T-helper 1 cell treated with Interleukin-12 subunit alpha and Interleukin-12 subunit beta and Interleukin-4 antibody, amounts not matched to agents 30 ng/mL and 1 ng/mL, for 36 hours (primary cell): ENCODE measurements at regions not wholly inside any gene's neighbourhood (a gene's known extent, or its start where the extent isn't known, plus 50 kb on each side); places are given as distances from the start of the nearest gene placed in this dataset.

Experiments used
- intact Hi-C: fragments of 100-400 bp; cut with micrococcal nuclease; formaldehyde crosslinking; loops from one replicate; pipeline ENCODE4 v1.15.1; 2024

- intact Hi-C loops: no loop called here
Measured at GRCh38 chr1:81634294-81634693, 166.4 kb upstream of the ADGRL2 start.

DNA sequence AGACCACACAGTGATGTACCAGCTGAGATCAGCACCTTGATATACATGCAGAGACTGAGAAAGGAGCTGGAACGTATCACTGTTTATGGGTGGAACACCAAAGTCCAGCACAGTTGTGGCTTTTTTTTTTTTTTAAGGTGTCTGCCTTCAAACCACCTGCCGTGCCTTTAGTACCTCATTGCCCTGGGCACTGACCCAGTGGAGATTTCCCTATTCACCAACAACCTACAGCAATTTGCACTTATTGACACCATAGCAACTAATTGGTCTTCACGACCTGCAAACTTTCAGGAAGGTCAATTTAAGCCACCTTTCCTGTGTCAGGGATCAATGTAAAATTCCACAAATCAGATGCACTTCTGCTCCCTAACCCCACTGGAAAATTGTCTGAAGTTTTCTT is 181.6 kb upstream of the ADGRL2 start:
- intact Hi-C loops: no loop called here

DNA sequence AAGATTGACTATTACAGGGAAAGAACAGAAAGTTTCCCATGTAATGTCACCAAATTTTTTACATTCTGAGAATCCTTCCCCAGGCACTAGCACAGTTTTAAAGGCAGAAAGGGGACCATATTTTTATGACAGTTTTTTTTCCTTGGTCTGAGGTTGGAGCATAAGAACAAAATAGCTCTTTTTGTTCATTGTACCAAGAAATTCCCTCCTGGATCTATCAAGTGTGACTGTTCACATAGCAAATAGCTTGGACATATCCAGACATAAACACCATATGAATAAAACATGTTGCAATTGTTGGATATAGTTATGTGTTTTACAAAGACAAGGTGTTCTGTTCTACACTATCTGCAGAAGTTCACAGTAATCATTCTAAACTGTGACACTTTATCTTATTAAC is 182.4 kb upstream of the ADGRL2 start:
- intact Hi-C loops: no loop called here

DNA sequence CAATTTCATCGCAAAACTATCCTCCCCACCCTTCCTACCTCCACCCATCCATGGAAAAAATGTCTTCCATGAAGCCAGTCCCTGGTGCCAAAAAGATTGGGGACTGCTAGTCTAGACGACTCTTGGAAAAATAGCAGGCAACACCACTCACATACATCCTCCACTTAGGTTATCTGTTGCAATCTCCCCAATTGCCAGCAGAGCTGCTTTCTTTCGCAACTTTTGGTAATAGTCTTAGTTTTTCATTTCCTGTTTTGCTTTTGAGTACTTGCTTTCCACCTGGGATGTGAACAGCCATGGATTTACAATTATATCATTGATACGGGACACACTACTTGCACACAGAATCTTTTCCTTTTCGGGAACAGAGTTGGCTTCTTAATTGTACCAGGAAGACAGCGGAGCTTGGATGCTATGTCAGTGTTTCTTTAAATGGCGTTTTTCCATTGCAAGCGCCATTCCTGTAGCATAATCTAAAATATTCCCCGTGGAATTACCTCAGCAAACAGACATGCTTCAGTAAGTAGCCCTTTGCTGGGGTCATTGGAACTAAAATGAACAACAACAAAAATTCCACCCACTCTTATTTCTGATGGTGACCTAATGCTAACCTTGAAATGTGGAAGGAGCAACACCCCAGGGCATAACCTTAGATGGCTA is 183.3 kb upstream of the ADGRL2 start:
- intact Hi-C loops: no loop called here

DNA sequence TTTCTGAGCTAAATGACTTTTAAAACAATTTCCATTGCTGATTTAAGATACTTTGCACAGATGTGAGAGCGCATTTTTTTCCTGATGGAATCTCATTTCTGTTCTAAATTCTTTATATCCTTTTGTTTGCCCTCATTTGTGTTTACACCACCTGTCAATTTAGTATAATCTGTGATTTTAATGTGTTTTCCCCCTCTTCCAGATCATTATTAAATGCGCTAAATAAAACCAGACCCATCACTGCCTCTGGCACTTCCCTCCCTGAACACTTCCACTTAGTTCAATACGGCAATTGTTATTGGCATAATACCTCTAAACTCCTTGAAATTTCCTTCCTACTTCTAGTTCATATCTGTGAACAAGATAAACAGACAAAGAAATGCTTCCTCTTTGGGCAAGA is 186.9 kb upstream of the ADGRL2 start:
- intact Hi-C loops: no loop called here

GRCh38 chr1:81607924-81608323 is 192.8 kb upstream of the ADGRL2 start:
- intact Hi-C loops: no loop called here

DNA sequence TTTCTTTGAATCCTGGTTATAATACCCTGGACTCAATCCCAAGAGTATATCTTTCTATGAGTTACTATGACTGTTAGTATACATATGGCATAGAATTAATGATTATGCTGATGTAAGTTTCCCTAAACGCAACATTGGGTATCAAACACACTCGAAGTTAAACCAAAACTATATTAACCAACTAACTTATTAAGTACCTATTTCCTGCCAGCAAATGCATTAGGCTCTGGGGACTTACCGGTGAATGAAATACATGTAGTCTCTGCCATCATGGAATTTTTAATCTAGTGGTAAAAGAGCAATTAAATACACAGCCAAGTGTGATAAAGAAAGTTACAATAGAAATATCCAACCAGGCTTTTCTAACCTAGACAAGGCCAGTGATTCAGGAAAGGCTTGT is 193.6 kb upstream of the ADGRL2 start:
- intact Hi-C loops: no loop called here

DNA sequence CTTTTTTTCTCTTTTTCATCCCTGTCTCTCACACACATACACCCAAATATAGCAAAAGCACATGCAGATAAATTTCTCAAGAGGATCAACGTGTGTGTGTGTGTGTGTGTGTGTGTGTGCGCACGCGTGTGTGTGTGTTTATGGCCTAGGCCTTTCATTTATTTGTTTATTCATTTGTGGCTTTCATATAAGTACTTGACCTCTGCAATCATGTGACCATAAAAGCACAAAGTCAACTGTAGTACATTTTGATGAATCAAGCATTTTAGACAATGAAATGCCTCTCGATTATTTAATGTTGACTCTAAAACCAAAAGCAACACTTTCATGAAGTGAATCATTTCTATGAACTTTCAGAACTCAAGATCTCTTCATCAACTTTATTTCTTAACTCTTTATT is 194.1 kb upstream of the ADGRL2 start:
- intact Hi-C loops: no loop called here

GRCh38 chr1:81605023-81605422 is 195.7 kb upstream of the ADGRL2 start:
- intact Hi-C loops: no loop called here

DNA sequence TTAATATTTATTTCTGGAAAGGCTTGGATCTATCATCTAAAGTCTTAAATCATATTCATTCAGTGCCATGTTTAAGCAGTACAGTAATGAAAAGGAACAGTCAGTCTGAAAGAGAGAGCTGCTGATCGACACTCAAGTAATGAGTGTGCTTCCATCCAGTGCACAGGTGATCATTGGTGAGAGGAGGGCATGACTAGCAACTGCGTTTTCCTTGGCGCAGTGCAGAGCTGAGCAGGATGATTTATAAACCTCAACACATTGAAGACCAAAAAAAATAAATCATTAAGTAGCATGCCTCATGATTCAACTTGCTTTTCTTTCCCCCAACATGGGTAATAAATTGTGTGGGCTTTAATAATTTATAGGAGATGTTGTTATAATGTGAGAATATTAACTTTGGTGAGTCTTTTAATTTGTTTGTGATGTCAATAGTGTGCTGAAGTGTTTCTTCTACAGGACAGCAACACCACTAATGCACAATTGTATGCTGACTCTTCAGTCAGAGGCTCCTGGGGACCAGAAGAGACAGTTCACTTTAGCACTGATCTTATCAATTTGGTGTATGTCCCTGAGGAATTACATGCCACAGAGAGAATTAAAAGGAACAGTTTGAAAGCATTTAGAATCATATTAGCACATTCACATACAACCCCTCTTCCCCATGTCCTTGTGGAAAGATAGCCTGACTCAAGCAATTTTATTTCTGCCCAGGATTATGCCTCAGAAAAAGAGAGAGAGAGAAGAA is 199.7 kb upstream of the ADGRL2 start:
- intact Hi-C loops: no loop called here

DNA sequence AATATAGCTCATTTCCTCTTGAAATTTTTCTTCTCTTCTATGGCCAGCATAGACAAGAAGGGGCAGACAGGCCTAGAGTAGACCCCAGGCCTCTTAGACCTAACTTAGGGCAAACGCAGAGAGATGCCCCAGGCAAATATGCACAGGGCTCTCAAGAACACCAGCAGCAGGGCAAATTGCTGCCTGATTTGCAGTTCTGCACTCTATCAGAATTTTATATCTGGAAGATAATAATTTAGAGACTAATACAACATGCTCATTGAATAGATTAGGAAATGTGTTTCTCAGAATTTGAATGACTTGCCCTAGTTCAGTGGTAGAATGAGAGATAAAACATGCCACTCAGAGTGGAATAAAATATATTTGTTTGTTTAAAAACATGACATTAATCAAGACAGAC is 200.4 kb upstream of the ADGRL2 start:
- intact Hi-C loops: no loop called here

DNA sequence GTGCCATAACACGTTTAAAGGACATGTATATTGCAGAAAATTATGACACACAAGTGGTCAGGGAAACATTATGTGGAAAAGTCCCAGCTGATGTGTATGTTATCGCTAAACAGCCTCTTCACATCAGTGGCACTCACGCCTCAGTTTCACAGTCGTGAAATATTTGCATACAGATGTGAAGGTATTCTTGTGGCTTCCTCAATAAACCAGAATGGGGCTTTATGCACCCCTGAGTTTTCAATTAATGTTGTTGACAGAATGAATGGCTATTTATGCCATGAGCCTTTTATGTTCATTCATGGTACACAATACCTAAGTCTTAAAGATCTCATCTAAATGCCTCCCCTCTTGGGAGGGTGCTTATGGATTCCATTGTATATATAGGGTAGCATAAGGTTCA is 202.1 kb upstream of the ADGRL2 start:
- intact Hi-C loops: no loop called here

- intact Hi-C loops: no loop called here
Measured at GRCh38 chr1:81597720-81598426, 202.9 kb upstream of the ADGRL2 start.

DNA sequence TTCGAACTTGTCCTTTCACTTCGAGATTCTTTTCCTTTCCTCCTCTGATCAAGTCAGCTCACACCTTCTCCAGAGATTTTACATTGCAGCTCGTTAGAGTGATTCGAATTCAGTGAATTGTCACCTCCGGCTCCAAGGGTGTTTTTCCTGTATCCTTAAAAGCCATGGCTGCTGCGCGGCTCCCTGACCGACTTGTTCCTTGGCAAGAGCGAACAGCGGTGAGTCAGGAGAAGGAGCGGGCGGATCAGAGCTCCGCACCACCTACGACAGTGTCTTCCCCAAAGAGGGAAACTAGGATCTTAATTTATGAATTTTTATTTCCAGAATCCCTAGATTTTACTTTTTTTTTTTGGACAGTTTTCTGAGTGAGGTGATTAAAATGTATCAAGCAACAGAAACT is 204.4 kb upstream of the ADGRL2 start:
- intact Hi-C loops: no loop called here

GRCh38 chr1:81594206-81594605 is 206.5 kb upstream of the ADGRL2 start:
- intact Hi-C loops: no loop called here

GRCh38 chr1:81592233-81592632 is 208.5 kb upstream of the ADGRL2 start:
- intact Hi-C loops: no loop called here

GRCh38 chr1:81590171-81590570 is 210.6 kb upstream of the ADGRL2 start:
- intact Hi-C loops: no loop called here

- intact Hi-C loops: no loop called here
Measured at GRCh38 chr1:81588149-81588548, 212.6 kb upstream of the ADGRL2 start.

GRCh38 chr1:81587426-81587825 is 213.3 kb upstream of the ADGRL2 start:
- intact Hi-C loops: no loop called here

DNA sequence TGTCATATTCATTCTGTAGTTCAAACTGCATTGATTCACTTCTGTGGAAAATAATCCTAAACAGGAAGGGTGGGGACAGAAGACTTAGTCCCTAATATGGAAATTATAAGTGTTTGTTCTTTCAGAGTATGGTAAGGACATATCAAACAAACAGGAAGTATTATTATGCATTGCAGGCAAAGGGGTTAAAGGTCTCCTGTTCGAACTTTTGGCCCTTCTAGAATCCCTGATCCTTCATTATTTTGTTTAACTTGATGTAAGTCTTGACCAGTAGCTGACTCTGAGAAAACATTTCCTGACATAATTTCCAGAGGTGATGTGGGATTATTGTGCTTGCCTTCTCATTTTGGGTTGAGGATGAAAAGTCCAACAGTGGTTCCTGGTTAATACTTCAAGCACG is 215.4 kb upstream of the ADGRL2 start:
- intact Hi-C loops: no loop called here

DNA sequence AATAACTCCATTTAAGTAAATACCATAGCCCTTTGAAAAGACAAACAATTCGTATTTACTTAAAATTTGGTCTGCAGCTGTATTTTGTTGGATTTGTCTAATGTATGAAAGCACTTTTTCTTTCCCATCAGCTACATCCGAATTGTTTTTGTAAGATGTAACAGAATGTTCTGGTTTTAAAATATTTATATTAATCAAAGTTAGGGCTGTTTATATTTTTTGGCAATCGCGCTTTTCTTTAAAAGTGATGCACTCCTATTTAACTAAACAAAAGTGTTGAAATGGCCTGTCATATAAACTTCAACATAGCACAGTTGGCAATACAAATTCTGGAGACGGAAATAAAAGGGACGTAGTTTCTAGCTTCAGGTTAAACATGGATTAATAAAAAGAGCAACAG is 216.3 kb upstream of the ADGRL2 start:
- intact Hi-C loops: no loop called here

DNA sequence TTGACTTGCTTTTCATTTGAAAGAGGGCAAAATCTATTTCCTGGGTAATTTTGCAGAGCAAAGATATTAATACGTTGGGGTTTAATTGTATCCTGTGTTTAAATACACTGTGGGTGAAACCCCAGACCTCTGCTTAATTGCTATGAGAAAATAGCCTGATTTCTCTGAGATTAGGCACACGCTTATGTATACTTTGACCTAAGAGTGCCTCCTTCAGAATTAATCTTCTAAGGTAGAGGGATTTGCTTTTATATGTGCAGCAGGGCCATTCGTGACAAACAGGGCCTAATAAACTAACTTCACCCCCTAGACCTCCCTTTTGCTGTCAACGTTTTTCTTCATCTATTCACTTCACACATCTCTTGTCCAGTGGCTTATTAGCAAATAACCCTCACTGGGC is 216.9 kb upstream of the ADGRL2 start:
- intact Hi-C loops: no loop called here
